ENCODE measurements at regions not wholly inside any gene's neighbourhood (a gene's known extent, or its start where the extent isn't known, plus 50 kb on each side); places are given as distances from the start of the nearest gene placed in this dataset.
A peak's percentile ranks its signal among the peaks of the same experiment; 100 is the strongest.

DNA sequence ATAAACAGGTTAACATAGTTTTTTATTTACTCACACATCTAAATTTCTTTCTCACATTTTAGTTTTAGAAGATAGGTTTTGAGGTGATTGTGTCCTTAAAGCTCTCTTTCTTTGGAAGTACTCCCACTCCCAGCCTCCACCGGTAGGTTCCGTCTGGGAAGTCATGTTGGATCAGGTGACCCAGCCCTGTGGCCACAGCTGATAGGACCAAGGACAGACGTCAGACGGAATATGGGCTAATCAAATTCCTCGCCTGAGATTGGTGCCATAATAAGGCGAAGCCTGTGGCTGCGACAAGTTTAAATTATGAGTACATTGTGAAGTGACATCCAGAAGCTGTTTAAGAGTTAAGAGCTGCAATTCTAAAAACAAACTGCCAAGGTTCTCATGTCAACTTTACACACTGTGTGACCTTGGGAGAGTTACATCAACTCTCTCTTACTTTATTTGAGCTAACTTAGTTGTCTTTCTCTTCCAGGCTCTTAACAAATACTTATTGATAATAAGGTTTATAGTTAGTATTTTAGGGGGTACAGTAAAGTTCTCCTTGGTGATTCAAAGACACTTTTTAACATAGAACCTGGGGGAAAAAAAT, 133.6 kb downstream of the NPY start:
- TF ChIP-seq NFIC (IDR thresholded peaks at IDR 0.05) (no peak), EP300 (IDR thresholded peaks at IDR 0.05; ENCODE audit: borderline replicate concordance) (no peak), CREB1 (IDR thresholded peaks at IDR 0.05; ENCODE audit: low read depth) (no peak), EGR1 (IDR thresholded peaks at IDR 0.05) (no peak), FOXM1 (IDR thresholded peaks at IDR 0.05; ENCODE audit: borderline replicate concordance, low read depth) (no peak), RAD21 (IDR thresholded peaks at IDR 0.05; ENCODE audit: low read depth) (no peak)
- TF ChIP-seq, protein P1, sequence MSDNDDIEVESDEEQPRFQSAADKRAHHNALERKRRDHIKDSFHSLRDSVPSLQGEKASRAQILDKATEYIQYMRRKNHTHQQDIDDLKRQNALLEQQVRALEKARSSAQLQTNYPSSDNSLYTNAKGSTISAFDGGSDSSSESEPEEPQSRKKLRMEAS (IDR thresholded peaks at IDR 0.05) = no peak

DNA sequence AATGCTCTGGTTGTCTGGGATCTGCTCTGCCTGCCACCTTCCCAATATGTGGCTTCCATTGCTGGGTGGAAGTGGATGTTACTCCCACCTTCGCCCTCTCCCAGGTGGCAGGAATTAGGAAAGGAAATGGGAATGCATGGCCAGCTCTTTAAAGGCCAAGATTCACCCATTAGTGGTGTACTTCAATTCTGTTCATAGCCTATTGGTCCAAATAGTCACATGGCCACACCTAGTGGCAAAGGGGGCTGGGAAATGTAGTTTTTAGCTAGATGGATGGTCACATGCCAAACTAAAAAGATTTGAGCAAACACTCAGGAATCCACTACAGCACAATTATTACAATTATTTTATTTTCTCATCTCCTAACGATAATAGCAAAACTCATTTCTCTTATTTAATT, 135.1 kb downstream of the NPY start:
- TF ChIP-seq FOXM1 (IDR thresholded peaks at IDR 0.05; ENCODE audit: borderline replicate concordance, low read depth) (no peak), TAF1 (IDR thresholded peaks at IDR 0.05; ENCODE audit: low read depth) (no peak), EGR1 (IDR thresholded peaks at IDR 0.05) (no peak), CREB1 (IDR thresholded peaks at IDR 0.05; ENCODE audit: low read depth) (no peak)
- TF ChIP-seq, protein P2, sequence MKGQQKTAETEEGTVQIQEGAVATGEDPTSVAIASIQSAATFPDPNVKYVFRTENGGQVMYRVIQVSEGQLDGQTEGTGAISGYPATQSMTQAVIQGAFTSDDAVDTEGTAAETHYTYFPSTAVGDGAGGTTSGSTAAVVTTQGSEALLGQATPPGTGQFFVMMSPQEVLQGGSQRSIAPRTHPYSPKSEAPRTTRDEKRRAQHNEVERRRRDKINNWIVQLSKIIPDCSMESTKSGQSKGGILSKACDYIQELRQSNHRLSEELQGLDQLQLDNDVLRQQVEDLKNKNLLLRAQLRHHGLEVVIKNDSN (IDR thresholded peaks at IDR 0.05) = peak; percentile 94

DNA sequence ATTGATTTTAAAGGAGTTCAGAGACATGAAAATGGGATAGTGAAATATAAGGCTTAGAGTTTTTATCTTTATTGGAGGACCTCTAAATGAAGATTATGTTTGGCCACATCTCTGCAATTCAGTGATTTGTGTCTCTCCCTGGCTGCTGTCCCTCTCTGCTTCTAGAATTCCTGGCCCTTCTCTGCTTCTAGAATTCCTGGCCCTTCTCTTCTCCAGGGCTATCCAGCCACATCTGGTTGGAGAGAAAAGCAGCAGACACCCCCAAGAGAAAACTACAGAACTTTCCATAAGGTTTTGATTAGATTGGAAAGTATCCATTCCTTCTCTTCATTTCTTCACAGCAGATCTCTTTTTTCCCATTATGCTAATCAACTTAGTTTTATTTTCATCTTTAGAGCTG, 135.5 kb downstream of the NPY start:
- TF ChIP-seq YY1 (IDR thresholded peaks at IDR 0.05; ENCODE audit: low read depth) (no peak), EGR1 (IDR thresholded peaks at IDR 0.05) (no peak), NFIC (IDR thresholded peaks at IDR 0.05) (no peak), TCF12 (IDR thresholded peaks at IDR 0.05; ENCODE audit: low read depth) (no peak), ZBTB7A (IDR thresholded peaks at IDR 0.05; ENCODE audit: low read depth) (no peak), CEBPB (IDR thresholded peaks at IDR 0.05) (no peak), RAD21 (IDR thresholded peaks at IDR 0.05; ENCODE audit: low read depth) (no peak), EP300 (IDR thresholded peaks at IDR 0.05; ENCODE audit: borderline replicate concordance) (no peak), CREB1 (IDR thresholded peaks at IDR 0.05; ENCODE audit: low read depth) (no peak), TAF1 (IDR thresholded peaks at IDR 0.05; ENCODE audit: low read depth) (no peak), FOXM1 (IDR thresholded peaks at IDR 0.05; ENCODE audit: borderline replicate concordance, low read depth) (no peak)
- TF ChIP-seq, protein P1 (IDR thresholded peaks at IDR 0.05) = no peak

DNA sequence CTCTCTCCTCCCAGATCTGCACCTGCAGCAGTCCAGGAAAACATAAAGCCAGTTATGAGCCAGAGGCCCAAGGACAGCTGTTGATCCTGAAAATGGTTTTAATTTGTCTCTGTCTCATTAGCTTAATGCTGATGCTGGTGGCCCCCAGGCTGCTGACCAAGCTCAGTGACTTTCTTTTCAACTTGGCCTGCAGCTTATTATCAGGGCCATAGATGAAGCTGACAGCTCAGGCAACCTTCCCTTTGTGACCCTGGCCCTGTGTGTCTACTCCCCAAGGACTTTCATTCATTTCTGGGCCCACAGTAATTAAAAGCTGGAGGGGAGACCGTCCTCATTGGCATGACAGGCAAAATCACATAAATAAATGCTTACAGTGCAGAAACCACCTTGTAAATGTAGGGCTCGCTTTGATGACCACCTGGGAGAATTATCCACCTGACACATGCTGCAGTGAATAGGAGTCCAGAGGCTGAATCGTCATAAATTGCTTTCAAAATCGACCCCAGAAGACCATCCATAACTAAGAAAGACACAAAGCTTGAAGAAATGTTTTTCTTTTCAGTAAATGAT, 138.5 kb downstream of the NPY start:
- TF ChIP-seq YY1 (IDR thresholded peaks at IDR 0.05; ENCODE audit: low read depth) (no peak), EGR1 (IDR thresholded peaks at IDR 0.05) (no peak), EP300 (IDR thresholded peaks at IDR 0.05; ENCODE audit: borderline replicate concordance) (no peak), TCF12 (IDR thresholded peaks at IDR 0.05; ENCODE audit: low read depth) (no peak), TEAD4 (IDR thresholded peaks at IDR 0.05) (no peak), TAF1 (IDR thresholded peaks at IDR 0.05; ENCODE audit: low read depth) (no peak), RAD21 (IDR thresholded peaks at IDR 0.05; ENCODE audit: low read depth) (no peak), FOXM1 (IDR thresholded peaks at IDR 0.05; ENCODE audit: borderline replicate concordance, low read depth) (no peak), CREB1 (IDR thresholded peaks at IDR 0.05; ENCODE audit: low read depth) (no peak), CEBPB (IDR thresholded peaks at IDR 0.05) (no peak), ZBTB7A (IDR thresholded peaks at IDR 0.05; ENCODE audit: low read depth) (no peak)
- TF ChIP-seq, protein P1 (IDR thresholded peaks at IDR 0.05) = no peak
- TF ChIP-seq, protein P2 (IDR thresholded peaks at IDR 0.05) = no peak
- TF ChIP-seq, protein P3, sequence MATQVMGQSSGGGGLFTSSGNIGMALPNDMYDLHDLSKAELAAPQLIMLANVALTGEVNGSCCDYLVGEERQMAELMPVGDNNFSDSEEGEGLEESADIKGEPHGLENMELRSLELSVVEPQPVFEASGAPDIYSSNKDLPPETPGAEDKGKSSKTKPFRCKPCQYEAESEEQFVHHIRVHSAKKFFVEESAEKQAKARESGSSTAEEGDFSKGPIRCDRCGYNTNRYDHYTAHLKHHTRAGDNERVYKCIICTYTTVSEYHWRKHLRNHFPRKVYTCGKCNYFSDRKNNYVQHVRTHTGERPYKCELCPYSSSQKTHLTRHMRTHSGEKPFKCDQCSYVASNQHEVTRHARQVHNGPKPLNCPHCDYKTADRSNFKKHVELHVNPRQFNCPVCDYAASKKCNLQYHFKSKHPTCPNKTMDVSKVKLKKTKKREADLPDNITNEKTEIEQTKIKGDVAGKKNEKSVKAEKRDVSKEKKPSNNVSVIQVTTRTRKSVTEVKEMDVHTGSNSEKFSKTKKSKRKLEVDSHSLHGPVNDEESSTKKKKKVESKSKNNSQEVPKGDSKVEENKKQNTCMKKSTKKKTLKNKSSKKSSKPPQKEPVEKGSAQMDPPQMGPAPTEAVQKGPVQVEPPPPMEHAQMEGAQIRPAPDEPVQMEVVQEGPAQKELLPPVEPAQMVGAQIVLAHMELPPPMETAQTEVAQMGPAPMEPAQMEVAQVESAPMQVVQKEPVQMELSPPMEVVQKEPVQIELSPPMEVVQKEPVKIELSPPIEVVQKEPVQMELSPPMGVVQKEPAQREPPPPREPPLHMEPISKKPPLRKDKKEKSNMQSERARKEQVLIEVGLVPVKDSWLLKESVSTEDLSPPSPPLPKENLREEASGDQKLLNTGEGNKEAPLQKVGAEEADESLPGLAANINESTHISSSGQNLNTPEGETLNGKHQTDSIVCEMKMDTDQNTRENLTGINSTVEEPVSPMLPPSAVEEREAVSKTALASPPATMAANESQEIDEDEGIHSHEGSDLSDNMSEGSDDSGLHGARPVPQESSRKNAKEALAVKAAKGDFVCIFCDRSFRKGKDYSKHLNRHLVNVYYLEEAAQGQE (IDR thresholded peaks at IDR 0.05; ENCODE audit: low read depth) = no peak

DNA sequence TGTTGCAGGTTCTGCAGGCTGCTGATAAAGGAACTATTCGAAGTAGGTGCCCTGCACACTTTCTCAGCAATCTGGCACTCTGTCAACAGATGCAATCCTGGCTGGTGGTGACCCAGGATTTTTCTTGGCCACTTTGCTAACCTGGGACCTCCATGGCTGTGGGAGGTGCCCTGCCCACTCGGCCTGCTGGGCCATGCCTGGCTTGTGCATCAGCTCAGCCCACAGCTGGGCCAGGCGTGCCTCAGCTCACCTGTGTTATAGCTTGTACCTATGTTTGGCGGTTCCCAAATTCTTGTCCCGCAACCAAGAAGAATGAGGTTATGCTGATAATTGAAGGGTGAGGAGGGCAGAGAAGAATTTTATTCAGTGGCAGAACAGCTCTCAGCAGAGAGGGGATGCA, 141.7 kb downstream of the NPY start:
- TF ChIP-seq, protein P2 (IDR thresholded peaks at IDR 0.05) = no peak

DNA sequence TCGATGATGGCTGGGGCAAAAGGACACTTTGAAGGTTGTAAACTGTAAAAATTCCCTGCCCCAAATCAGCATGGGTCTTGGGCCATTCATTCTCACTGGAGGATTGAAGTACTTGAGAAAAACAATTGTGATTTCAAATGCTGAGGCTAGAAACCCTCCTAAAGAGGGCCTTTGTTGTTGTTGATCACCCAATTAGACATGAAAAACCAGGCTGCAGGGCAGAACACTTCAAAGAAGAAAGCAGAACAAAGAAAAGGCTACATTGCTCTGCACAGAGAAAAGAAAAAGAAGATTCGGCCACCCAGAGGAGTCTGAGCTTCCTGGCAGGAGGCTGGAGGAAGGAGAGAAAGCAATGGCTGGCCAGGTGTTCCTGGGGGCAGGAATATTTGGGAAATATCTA, 143.1 kb downstream of the NPY start:
- TF ChIP-seq, protein P3 (IDR thresholded peaks at IDR 0.05; ENCODE audit: low read depth) = no peak
- no peak for TF ChIP-seq NFIC (IDR thresholded peaks at IDR 0.05)
- no peak for TF ChIP-seq RAD21 (IDR thresholded peaks at IDR 0.05; ENCODE audit: low read depth)
- no peak for TF ChIP-seq YY1 (IDR thresholded peaks at IDR 0.05; ENCODE audit: low read depth)
- TF ChIP-seq FOXM1 (IDR thresholded peaks at IDR 0.05; ENCODE audit: borderline replicate concordance, low read depth) = no peak

Measured in Ishikawa (cell line).